ENCODE measurements at regions not wholly inside any gene's neighbourhood (a gene's known extent, or its start where the extent isn't known, plus 50 kb on each side); places are given as distances from the start of the nearest gene placed in this dataset.

- intact Hi-C loops (cut with DNase I, micrococcal nuclease), result no loop called here
- TF ChIP-seq CTCF (IDR thresholded peaks at IDR 0.05), result no peak
- no peak for ATAC-seq
- Histone ChIP-seq H3K4me3 (no peak overlapping the region), H3K9me3 (no peaks in the 10 kb centered on the region), H3K4me1 (ENCODE audit: low read depth) (no peaks in the 10 kb centered on the region), H3K36me3 (ENCODE audit: low read depth) (no peaks in the 10 kb centered on the region)
- no peak for DNase-seq
Measured at GRCh38 chr5:17690473-17690872, 56.2 kb downstream of the TAF11L14 start.

GRCh38 chr5:17691762-17692161, 57.5 kb downstream of the TAF11L14 start:
- no peaks in the 10 kb centered on the region for H3K9me3 ChIP-seq
- TF ChIP-seq CTCF (IDR thresholded peaks at IDR 0.05), result no peak
- H3K4me1 ChIP-seq (ENCODE audit: low read depth), result no peaks in the 10 kb centered on the region
- ATAC-seq (no peak), DNase-seq (no peak)
- H3K4me3 ChIP-seq, result no peak overlapping the region
- no peaks in the 10 kb centered on the region for H3K36me3 ChIP-seq (ENCODE audit: low read depth)
- intact Hi-C loops (cut with DNase I, micrococcal nuclease), result no loop called here

- TF ChIP-seq CTCF (IDR thresholded peaks at IDR 0.05), result no peak
- Histone ChIP-seq H3K4me1 (ENCODE audit: low read depth) (no peaks in the 10 kb centered on the region), H3K4me3 (no peak overlapping the region), H3K9me3 (no peaks in the 10 kb centered on the region), H3K36me3 (ENCODE audit: low read depth) (no peaks in the 10 kb centered on the region)
- intact Hi-C loops (cut with DNase I, micrococcal nuclease), result no loop called here
- DNase-seq, result no peak
- ATAC-seq, result no peak
Measured at GRCh38 chr5:17694371-17694770, 60.1 kb downstream of the TAF11L14 start.

GRCh38 chr5:17694914-17695313, 60.7 kb downstream of the TAF11L14 start:
- H3K9me3 ChIP-seq, result no peaks in the 10 kb centered on the region
- intact Hi-C loops (cut with DNase I, micrococcal nuclease), result no loop called here
- TF ChIP-seq CTCF (IDR thresholded peaks at IDR 0.05), result no peak
- ATAC-seq (no peak), DNase-seq (no peak)
- no peaks in the 10 kb centered on the region for H3K36me3 ChIP-seq (ENCODE audit: low read depth)
- H3K4me1 ChIP-seq (ENCODE audit: low read depth), result no peaks in the 10 kb centered on the region
- no peak overlapping the region for H3K4me3 ChIP-seq

- ATAC-seq, result no peak
- Histone ChIP-seq H3K4me1 (ENCODE audit: low read depth) (no peaks in the 10 kb centered on the region), H3K4me3 (no peak overlapping the region), H3K9me3 (no peaks in the 10 kb centered on the region), H3K36me3 (ENCODE audit: low read depth) (no peaks in the 10 kb centered on the region)
- no peak for TF ChIP-seq CTCF (IDR thresholded peaks at IDR 0.05)
- intact Hi-C loops (cut with DNase I, micrococcal nuclease), result no loop called here
- DNase-seq, result no peak
Measured at GRCh38 chr5:17696627-17697026, 62.4 kb downstream of the TAF11L14 start.

GRCh38 chr5:17697671-17698070, 63.4 kb downstream of the TAF11L14 start:
- Histone ChIP-seq H3K9me3 (no peaks in the 10 kb centered on the region), H3K4me1 (ENCODE audit: low read depth) (no peaks in the 10 kb centered on the region), H3K36me3 (ENCODE audit: low read depth) (no peaks in the 10 kb centered on the region), H3K4me3 (no peak overlapping the region)
- DNase-seq (no peak), ATAC-seq (no peak)
- intact Hi-C loops (cut with DNase I, micrococcal nuclease), result no loop called here
- TF ChIP-seq CTCF (IDR thresholded peaks at IDR 0.05), result no peak
